Superior temporal gyrus (tissue), 1 donor: ENCODE measurements at regions not wholly inside any gene's neighbourhood (a gene's known extent, or its start where the extent isn't known, plus 50 kb on each side); places are given as distances from the start of the nearest gene placed in this dataset.

ENCODE experiments used
- DNase-seq: peaks from one replicate; pipeline ENCODE4 v3.0.0-alpha.2; 2016; ENCODE audit errors: extremely low spot score

DNA sequence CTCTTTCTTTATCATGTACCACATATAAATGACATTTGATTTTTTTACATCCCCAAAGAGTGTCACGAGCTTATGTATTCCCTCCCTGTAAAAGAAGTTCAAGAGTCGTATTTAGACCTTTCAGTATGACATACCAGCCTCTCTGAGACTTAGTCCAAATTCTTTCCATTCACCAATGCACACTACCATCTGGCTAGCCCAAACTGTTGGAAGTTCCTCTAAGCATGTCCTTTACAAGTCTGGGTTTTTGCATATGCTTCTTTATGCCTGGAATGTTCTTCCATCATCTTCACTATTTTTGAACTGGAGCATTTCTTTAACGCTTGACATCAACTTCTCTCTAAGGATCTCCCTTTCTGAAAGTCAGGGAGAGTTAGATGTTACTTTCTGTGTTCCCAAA lies 68.5 kb upstream of the RGS6 start:
- DNase-seq, result no peak
